ENCODE measurements at regions not wholly inside any gene's neighbourhood (a gene's known extent, or its start where the extent isn't known, plus 50 kb on each side); places are given as distances from the start of the nearest gene placed in this dataset.

GRCh38 chr2:8234253-8234652, 447.6 kb upstream of the ID2 start:
- Histone ChIP-seq H3K4me3 (ENCODE audit: insufficient read depth, low read depth, low read length) (no peak overlapping the region), H3K27me3 (ENCODE audit: control insufficient read depth, insufficient read depth, low read length) (no peaks in the 10 kb centered on the region), H3K36me3 (replicated peaks; ENCODE audit: control insufficient read depth, insufficient read depth, low read length) (no peaks in the 10 kb centered on the region)
- no peak for DNase-seq

GRCh38 chr2:8234757-8235374, 447.0 kb upstream of the ID2 start:
- no peaks in the 10 kb centered on the region for H3K27me3 ChIP-seq (ENCODE audit: control insufficient read depth, insufficient read depth, low read length)
- H3K36me3 ChIP-seq (replicated peaks; ENCODE audit: control insufficient read depth, insufficient read depth, low read length): no peaks in the 10 kb centered on the region
- H3K4me3 ChIP-seq (ENCODE audit: insufficient read depth, low read depth, low read length): no peak overlapping the region
- no peak for DNase-seq

- Histone ChIP-seq H3K4me3 (ENCODE audit: insufficient read depth, low read depth, low read length) (no peak overlapping the region), H3K27me3 (ENCODE audit: control insufficient read depth, insufficient read depth, low read length) (no peaks in the 10 kb centered on the region), H3K36me3 (replicated peaks; ENCODE audit: control insufficient read depth, insufficient read depth, low read length) (no peaks in the 10 kb centered on the region)
- DNase-seq: no peak
Observed at GRCh38 chr2:8235419-8235818, 446.4 kb upstream of the ID2 start.

DNA sequence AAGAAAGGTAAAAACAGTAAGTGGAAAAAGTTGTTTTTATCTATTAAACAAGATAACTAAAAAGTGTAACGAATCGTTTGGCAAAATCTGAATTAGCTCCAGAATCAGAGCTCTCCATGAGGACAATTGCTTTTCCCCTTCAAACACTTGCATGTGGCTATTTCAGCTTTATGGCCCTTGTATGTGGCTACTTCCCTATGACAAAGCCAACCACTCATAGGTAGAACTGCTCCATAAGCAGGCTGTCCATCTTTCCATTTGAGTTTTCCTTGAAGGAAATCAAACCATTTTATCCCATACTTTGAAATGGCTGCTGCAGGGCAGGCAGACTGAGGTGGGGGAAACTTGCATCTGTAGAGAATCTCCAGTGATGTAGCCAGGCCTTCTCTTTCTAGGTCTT, 445.5 kb upstream of the ID2 start:
- DNase-seq: no peak
- Histone ChIP-seq H3K4me3 (ENCODE audit: insufficient read depth, low read depth, low read length) (no peak overlapping the region), H3K27me3 (ENCODE audit: control insufficient read depth, insufficient read depth, low read length) (no peaks in the 10 kb centered on the region), H3K36me3 (replicated peaks; ENCODE audit: control insufficient read depth, insufficient read depth, low read length) (no peaks in the 10 kb centered on the region)

DNA sequence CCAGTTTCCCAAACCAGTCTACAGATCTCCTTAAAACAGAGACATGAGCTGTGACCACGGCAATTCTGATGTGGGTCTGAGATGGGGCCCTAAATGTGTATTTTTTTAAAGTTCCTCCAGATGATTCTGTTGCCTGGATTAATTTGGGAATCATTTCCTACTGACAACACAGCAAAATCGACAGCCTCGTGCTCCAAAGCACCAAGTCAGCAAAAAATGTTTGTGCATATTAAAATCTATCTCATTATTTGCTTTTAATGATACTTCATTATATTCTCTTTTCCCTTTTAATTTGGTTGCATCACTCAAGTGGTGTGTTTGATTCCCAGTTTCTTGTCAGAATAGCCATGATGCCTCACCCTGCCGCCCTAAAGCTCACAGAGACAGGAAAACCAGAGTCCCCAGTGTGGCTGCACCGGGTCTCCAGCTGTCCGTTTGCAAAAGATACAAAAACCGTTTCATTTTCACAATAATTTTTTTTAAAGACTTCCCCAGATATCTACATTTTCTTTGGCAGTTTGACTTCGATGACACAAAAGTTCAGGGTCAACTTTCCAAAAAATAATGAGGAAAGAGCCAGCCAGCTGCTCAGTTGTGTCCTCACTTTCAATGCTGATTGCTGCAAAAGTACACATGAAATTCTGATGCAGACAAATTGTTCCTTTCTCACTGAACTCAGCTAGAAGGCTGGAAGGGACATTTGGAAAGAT, 443.2 kb upstream of the ID2 start:
- Histone ChIP-seq H3K27me3 (ENCODE audit: control insufficient read depth, insufficient read depth, low read length) (no peaks in the 10 kb centered on the region), H3K36me3 (replicated peaks; ENCODE audit: control insufficient read depth, insufficient read depth, low read length) (no peaks in the 10 kb centered on the region), H3K4me3 (ENCODE audit: insufficient read depth, low read depth, low read length) (no peak overlapping the region)
- no peak for DNase-seq

DNA sequence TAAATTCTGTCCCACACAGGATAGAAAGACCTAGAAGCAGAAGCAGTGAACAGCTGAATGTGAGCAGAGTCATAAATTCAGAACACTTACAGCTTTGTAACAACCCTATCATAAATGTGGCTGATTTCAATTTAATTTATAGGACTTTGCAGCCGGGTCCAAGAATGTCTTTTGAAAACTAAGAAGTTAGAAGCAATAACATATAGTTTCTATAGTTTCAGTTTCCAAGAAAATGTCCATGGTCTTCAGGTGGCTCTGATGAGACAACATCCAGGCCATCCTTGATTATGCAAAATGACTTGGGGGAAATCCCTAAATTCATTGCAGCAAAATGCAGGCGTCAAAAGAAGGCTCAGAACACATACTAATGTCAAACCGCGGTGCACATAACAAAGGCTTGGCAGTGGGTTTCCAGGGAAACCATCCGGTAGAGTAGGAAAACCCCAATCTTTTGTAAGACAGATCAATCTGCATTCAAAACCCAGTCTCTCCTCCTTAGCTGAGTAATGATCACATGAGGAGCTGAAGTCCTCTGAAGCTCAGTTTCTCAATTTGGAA, 442.2 kb upstream of the ID2 start:
- H3K4me3 ChIP-seq (ENCODE audit: insufficient read depth, low read depth, low read length): no peak overlapping the region
- H3K36me3 ChIP-seq (replicated peaks; ENCODE audit: control insufficient read depth, insufficient read depth, low read length): no peaks in the 10 kb centered on the region
- peak; percentile 72 for DNase-seq
- H3K27me3 ChIP-seq (ENCODE audit: control insufficient read depth, insufficient read depth, low read length): no peaks in the 10 kb centered on the region

DNA sequence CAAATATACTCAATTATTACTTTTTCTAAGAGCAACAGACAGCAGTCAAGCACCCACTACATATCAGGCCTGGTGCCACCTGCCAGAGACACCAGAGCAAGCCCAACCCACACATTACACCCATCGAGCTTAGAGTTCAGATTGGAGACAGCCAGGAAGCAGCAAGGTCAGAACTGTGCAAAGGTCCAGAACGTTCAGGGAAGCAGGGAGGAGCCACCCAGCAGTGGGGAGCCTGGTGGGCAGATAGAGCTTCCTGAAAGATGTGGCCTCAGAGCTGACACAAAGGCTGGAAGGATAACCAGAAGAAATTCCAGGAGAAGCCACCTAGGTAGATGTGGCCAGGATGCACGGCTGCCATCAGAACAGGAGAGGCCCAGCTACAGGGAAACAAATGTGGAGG, 440.5 kb upstream of the ID2 start:
- no peak overlapping the region for H3K4me3 ChIP-seq (ENCODE audit: insufficient read depth, low read depth, low read length)
- no peaks in the 10 kb centered on the region for H3K27me3 ChIP-seq (ENCODE audit: control insufficient read depth, insufficient read depth, low read length)
- no peak for DNase-seq
- no peaks in the 10 kb centered on the region for H3K36me3 ChIP-seq (replicated peaks; ENCODE audit: control insufficient read depth, insufficient read depth, low read length)

DNA sequence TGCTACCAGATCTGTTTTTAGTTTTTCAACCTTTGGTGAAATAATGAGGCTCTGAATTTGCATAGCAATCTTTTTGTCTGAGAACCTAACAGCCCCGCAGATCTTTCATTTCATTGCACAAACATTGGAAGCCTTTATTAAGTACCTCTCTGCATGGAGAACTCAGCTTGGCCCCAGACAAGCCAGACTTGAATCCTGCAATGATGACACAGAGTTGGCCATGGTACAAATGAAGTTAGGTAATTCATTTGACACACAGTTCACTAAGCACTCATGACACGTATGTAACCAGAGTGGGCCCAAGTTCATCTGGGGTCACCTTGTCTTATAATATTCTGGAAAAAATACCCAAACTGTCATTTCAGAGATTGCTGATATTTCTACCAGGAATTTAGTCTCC, 439.1 kb upstream of the ID2 start:
- DNase-seq: no peak
- no peak overlapping the region for H3K4me3 ChIP-seq (ENCODE audit: insufficient read depth, low read depth, low read length)
- no peaks in the 10 kb centered on the region for H3K27me3 ChIP-seq (ENCODE audit: control insufficient read depth, insufficient read depth, low read length)
- no peaks in the 10 kb centered on the region for H3K36me3 ChIP-seq (replicated peaks; ENCODE audit: control insufficient read depth, insufficient read depth, low read length)

DNA sequence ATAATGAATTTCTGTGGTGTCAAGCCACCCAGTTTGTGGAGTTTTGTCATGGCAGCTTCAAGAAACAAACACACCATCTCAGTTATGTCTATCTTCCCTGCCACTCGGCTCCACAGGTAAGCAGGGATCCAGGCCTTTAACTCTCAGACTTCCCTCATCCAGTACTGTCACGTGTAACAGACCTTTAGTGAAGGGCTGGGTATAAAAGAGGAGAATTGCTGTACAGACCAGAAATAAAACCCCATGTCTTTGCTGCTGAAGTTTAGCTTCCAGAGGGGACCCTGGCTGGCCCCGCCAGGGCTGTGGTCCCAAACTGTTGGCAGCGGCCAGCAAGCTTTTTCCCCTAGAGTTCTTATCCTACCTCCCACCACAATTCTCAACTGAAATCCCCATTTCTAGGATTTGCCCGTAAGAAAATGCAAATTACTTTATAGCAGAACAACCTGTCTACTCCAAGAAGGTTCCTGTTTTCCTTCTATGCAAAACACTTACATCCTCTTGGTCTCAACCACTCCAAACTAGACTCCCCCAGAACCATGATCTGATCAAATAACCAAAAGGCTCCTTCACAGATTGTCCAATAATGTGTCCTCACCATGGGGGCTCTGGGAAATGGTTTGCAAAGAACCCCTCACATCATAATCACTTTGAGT, 438.0 kb upstream of the ID2 start:
- no peak for DNase-seq
- no peaks in the 10 kb centered on the region for H3K36me3 ChIP-seq (replicated peaks; ENCODE audit: control insufficient read depth, insufficient read depth, low read length)
- H3K27me3 ChIP-seq (ENCODE audit: control insufficient read depth, insufficient read depth, low read length): no peaks in the 10 kb centered on the region
- H3K4me3 ChIP-seq (ENCODE audit: insufficient read depth, low read depth, low read length): no peak overlapping the region

DNA sequence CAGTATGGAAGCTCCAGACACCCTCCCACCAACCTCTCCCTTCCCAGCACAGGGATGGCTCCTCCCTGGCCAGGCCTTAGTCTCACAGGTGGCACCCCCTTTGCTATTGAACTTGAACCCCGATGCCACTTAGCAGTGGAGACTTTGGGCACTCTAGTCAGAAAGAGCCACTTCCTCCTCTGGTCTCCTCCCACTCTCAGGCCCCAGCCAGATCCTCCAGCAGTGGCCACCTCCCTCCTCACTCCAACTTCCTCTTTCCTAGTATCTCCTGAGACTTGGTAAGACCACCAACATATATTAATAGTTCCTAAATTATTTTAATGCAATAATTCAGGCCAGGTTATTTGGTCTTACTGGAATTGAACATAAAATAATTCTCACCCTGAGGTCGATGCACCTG, 437.2 kb upstream of the ID2 start:
- no peak for DNase-seq
- Histone ChIP-seq H3K4me3 (ENCODE audit: insufficient read depth, low read depth, low read length) (no peak overlapping the region), H3K36me3 (replicated peaks; ENCODE audit: control insufficient read depth, insufficient read depth, low read length) (no peaks in the 10 kb centered on the region), H3K27me3 (ENCODE audit: control insufficient read depth, insufficient read depth, low read length) (no peaks in the 10 kb centered on the region)

- Histone ChIP-seq H3K36me3 (replicated peaks; ENCODE audit: control insufficient read depth, insufficient read depth, low read length) (no peaks in the 10 kb centered on the region), H3K27me3 (ENCODE audit: control insufficient read depth, insufficient read depth, low read length) (no peaks in the 10 kb centered on the region), H3K4me3 (ENCODE audit: insufficient read depth, low read depth, low read length) (no peak overlapping the region)
- DNase-seq: no peak
Observed at GRCh38 chr2:8246137-8246536, 435.7 kb upstream of the ID2 start.

DNA sequence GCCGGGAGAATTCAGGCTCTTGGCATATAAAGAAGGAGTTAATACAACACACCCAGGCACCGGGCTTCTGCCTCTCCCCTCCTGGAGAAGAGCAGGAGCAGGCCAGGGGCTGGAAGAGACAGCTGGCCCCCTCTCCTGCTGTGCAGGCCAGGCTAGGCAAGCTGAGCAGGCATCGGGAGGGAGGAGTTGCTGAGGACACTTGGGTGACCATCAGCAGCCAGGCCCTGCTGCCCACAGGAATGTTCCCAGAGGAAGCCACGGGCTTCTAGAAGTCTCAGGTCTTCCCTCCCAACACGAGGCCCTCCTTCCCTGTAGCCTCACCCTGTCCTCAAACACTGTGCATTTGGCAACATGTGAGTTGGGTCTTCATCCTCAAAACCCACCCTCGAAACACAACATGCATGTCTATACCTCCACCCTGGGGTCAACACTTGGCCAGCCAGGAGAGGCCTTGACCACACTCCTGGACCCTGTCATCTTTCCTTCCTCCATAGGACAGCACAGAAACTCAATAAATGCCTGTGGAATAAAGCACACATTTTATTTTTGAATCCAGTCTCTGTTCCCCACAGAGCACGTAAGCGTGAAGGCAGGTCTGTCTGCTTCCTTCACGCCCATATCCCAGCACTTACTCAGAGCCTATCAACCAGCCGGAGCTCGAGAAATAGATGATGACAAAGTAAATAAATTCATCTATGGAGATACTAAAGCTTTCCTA, 433.8 kb upstream of the ID2 start:
- Histone ChIP-seq H3K27me3 (ENCODE audit: control insufficient read depth, insufficient read depth, low read length) (no peaks in the 10 kb centered on the region), H3K36me3 (replicated peaks; ENCODE audit: control insufficient read depth, insufficient read depth, low read length) (no peaks in the 10 kb centered on the region), H3K4me3 (ENCODE audit: insufficient read depth, low read depth, low read length) (no peak overlapping the region)
- no peak for DNase-seq

- H3K36me3 ChIP-seq (replicated peaks; ENCODE audit: control insufficient read depth, insufficient read depth, low read length): no peaks in the 10 kb centered on the region
- no peak overlapping the region for H3K4me3 ChIP-seq (ENCODE audit: insufficient read depth, low read depth, low read length)
- H3K27me3 ChIP-seq (ENCODE audit: control insufficient read depth, insufficient read depth, low read length): no peaks in the 10 kb centered on the region
- DNase-seq: no peak
Observed at GRCh38 chr2:8248623-8248957, 433.3 kb upstream of the ID2 start.

DNA sequence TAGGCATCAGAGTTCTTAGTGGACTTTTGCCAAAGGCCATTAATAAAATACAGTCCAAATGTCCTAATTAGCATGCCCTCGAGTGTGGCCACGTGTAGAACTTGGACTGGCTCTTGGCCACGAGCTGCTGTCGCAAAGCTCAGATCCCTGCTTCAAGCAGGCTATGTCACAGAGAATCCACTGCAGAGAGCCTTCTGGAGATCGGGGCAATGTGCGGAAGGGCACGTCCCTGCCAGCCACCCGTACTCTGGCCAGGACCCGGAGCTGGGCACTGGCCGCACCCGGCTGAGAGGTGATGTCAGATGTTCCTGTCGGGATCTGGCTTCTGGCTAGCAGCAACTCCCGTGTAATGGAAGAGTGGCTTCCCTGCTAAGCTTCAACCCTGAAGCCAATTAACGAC, 432.7 kb upstream of the ID2 start:
- no peak for DNase-seq
- Histone ChIP-seq H3K4me3 (ENCODE audit: insufficient read depth, low read depth, low read length) (no peak overlapping the region), H3K27me3 (ENCODE audit: control insufficient read depth, insufficient read depth, low read length) (no peaks in the 10 kb centered on the region), H3K36me3 (replicated peaks; ENCODE audit: control insufficient read depth, insufficient read depth, low read length) (no peaks in the 10 kb centered on the region)

DNA sequence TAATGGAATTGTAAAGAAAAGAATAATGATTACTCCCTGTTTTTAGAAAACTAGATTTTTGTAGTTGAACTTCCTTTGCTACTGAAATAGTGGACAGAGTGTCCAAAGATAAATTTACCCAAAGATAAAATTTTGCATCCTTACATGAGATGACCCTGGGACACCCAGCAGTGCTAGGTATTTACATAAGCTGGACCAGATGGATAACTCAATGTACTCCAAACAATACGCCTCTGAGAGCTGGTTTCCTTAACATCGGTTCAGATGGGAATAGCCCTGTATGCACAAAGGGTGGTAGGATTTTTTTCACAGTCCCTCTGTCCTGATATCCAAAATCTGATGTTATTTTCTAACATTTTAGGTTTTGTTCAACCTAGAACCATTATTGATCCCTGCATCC, 432.1 kb upstream of the ID2 start:
- no peaks in the 10 kb centered on the region for H3K27me3 ChIP-seq (ENCODE audit: control insufficient read depth, insufficient read depth, low read length)
- no peak for DNase-seq
- no peaks in the 10 kb centered on the region for H3K36me3 ChIP-seq (replicated peaks; ENCODE audit: control insufficient read depth, insufficient read depth, low read length)
- H3K4me3 ChIP-seq (ENCODE audit: insufficient read depth, low read depth, low read length): no peak overlapping the region
